HG02759 (cell line): ENCODE measurements at regions not wholly inside any gene's neighbourhood (a gene's known extent, or its start where the extent isn't known, plus 50 kb on each side); places are given as distances from the start of the nearest gene placed in this dataset.

Source experiments
- ATAC-seq: cut with Tn5 transposase; IDR thresholded peaks from one replicate; pipeline ENCODE4 v1.9.1; 2021; ENCODE audit warnings: mild to moderate bottlenecking, moderate library complexity; ENCODE audit not compliant: unreplicated experiment

DNA sequence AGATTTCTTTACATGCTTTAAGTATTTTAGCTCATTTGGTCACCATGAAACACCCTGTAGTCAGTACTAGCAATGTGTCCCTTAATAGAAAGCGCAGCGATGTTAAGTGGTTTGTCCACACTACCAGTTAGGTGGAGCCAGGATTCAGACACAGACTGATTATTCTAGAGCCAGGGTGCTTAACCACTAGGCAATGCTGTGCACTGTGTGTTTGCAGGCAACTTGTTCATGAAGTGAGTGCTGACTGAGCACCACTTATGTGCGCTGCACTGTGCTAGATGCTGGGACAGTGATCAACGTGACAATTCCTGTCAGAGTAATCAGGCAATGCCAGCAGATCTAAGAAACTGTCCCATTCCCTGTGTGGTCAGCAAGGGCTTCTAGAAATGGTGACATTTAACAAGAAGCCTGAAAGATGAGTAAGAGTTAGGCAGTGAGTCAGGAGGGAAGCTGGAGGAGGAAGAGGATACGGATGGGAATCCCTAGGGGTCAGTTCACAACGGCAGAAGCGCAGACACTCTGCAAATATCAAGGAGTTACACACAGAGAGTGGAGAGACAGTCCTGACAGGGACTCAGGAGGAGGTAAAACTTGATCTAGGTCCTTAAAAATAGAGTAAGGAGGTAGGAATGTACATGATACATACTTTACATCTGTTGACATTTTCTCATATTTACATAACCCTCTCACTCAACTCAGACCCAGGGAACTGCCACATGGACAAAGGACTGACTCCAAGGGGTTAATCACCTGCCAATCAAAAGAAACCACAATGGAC lies 69.7 kb upstream of the EGR2 start:
- ATAC-seq: no peak

DNA sequence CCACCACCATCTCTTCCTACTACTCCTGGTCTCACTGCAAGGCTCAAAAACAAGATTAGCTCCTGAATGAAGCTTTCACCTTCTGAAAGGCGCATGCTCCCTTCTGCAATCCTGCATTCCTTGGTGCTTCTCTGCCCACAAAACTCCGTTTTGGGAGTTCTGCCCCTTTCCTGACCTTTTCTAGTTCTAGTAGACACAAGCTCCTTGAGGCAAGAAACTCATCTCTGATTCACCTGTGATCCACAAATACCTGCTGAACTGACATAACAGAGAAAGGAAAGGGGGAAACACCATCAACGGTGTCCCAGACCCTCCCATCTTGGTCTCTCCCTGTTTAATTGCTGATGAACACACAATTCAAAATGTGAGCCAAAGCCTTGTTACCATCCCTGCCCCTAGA lies 64.0 kb upstream of the EGR2 start:
- no peak for ATAC-seq

DNA sequence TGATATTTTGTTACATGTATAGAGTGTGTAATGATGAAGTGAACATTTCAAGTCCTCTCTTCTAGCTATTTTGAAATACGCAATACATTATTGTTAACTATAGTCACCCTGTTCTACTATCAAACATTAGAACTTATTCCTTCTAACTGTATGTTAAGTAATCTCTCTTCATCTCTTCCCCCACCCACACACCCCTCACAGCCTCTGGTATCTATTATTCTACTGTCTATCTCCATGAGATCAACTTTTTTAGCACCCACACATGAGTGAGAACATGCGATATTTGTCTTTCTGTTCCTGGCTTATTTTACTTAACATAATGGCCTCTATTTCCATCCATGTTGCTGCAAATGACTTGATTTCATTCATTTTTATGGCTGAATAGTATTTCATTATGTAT lies 57.7 kb upstream of the EGR2 start:
- ATAC-seq: no peak

DNA sequence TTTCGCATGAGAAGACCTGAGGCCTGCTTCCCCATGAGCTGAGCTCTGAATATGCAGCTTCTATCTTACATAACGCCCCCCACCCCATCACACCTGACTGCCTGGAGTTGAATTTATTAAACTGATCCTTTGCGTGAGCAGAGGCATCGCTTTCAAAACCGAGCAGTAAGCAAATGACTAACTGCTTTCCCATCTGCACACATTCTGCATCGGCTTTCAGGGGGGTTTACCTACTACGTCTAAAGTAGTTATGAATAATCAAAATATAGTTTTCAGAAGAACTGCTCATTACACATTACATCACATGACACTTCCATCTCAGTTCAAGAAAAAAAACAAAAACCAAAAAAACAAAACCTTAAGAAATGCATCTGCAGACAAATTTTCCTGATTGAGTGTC lies 54.7 kb upstream of the EGR2 start:
- peak; percentile 91 for ATAC-seq

DNA sequence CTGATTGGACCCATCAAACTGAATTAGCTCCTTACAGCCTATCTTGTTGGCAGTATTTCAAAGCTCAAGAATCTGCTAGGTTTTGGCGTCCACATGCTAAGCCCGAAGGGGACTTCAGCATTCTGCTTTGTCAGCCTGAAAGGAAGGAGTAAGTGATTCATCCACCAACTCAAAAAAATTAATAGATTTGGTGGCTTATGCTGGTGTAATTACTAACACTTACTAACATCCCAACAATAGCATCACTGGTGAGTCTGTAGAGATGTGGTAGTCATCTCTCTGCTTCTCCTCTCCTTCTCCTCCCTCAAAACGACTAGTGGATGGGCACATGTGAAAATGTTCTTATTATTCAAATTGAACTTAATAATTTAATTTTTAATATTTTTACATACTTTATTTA lies 53.8 kb upstream of the EGR2 start:
- ATAC-seq: no peak

GRCh38 chr10:62866941-62867340 lies 50.8 kb upstream of the EGR2 start:
- ATAC-seq: no peak

- ATAC-seq: no peak
These were observed 50.3 kb upstream of the EGR2 start for GRCh38 chr10:62866451-62866850.
